ENCODE measurements at regions not wholly inside any gene's neighbourhood (a gene's known extent, or its start where the extent isn't known, plus 50 kb on each side); places are given as distances from the start of the nearest gene placed in this dataset.

GRCh38 chr12:94749890-94750289 lies 99.5 kb upstream of the TMCC3 start:
- Mint-ChIP-seq H3K4me1 (no peaks in the 10 kb centered on the region), H3K27ac (no peak overlapping the region), H3K36me3 (no peaks in the 10 kb centered on the region), H3K4me3 (no peak overlapping the region), H3K9me3 (no peaks in the 10 kb centered on the region), H3K27me3 (no peaks in the 10 kb centered on the region)
- DNase-seq: no peak

GRCh38 chr12:94749455-94749854 lies 99.1 kb upstream of the TMCC3 start:
- Mint-ChIP-seq H3K4me3 (no peak overlapping the region), H3K27ac (no peak overlapping the region), H3K36me3 (no peaks in the 10 kb centered on the region), H3K27me3 (peaks cover 3% of the 10 kb centered on the region), H3K9me3 (no peaks in the 10 kb centered on the region), H3K4me1 (no peaks in the 10 kb centered on the region)
- no peak for DNase-seq

GRCh38 chr12:94748726-94749421 lies 98.5 kb upstream of the TMCC3 start:
- Mint-ChIP-seq H3K4me1 (no peaks in the 10 kb centered on the region), H3K27ac (no peak overlapping the region), H3K36me3 (no peaks in the 10 kb centered on the region), H3K27me3 (peaks cover 6% of the 10 kb centered on the region), H3K4me3 (no peak overlapping the region), H3K9me3 (no peaks in the 10 kb centered on the region)
- no peak for DNase-seq

- Mint-ChIP-seq H3K9me3 (no peaks in the 10 kb centered on the region), H3K27ac (no peak overlapping the region), H3K27me3 (peaks cover 13% of the 10 kb centered on the region), H3K36me3 (no peaks in the 10 kb centered on the region), H3K4me3 (no peak overlapping the region), H3K4me1 (no peaks in the 10 kb centered on the region)
- no peak for DNase-seq
These were observed 95.2 kb upstream of the TMCC3 start for GRCh38 chr12:94745562-94745961.

GRCh38 chr12:94743174-94743573 lies 92.8 kb upstream of the TMCC3 start:
- DNase-seq: no peak
- H3K27me3 Mint-ChIP-seq: peaks cover 20% of the 10 kb centered on the region
- H3K9me3 Mint-ChIP-seq: no peaks in the 10 kb centered on the region
- no peak overlapping the region for H3K27ac Mint-ChIP-seq
- H3K4me1 Mint-ChIP-seq: no peaks in the 10 kb centered on the region
- no peak overlapping the region for H3K4me3 Mint-ChIP-seq
- H3K36me3 Mint-ChIP-seq: no peaks in the 10 kb centered on the region

- no peak overlapping the region for H3K4me3 Mint-ChIP-seq
- H3K9me3 Mint-ChIP-seq: no peaks in the 10 kb centered on the region
- H3K4me1 Mint-ChIP-seq: no peaks in the 10 kb centered on the region
- peaks cover 20% of the 10 kb centered on the region for H3K27me3 Mint-ChIP-seq
- no peak for DNase-seq
- H3K36me3 Mint-ChIP-seq: no peaks in the 10 kb centered on the region
- H3K27ac Mint-ChIP-seq: no peak overlapping the region
These were observed 90.4 kb upstream of the TMCC3 start for GRCh38 chr12:94740601-94741362.

GRCh38 chr12:94736820-94737219 lies 86.5 kb upstream of the TMCC3 start:
- Mint-ChIP-seq H3K9me3 (no peaks in the 10 kb centered on the region), H3K27ac (no peak overlapping the region), H3K4me1 (no peaks in the 10 kb centered on the region), H3K4me3 (no peak overlapping the region), H3K36me3 (no peaks in the 10 kb centered on the region), H3K27me3 (peaks cover 14% of the 10 kb centered on the region)
- no peak for DNase-seq

GRCh38 chr12:94736004-94736403 lies 85.6 kb upstream of the TMCC3 start:
- Mint-ChIP-seq H3K4me1 (no peaks in the 10 kb centered on the region), H3K27me3 (peaks cover 11% of the 10 kb centered on the region), H3K36me3 (no peaks in the 10 kb centered on the region), H3K27ac (no peak overlapping the region), H3K4me3 (no peak overlapping the region), H3K9me3 (no peaks in the 10 kb centered on the region)
- DNase-seq: no peak

GRCh38 chr12:94733727-94734126 lies 83.4 kb upstream of the TMCC3 start:
- DNase-seq: no peak
- H3K4me1 Mint-ChIP-seq: no peaks in the 10 kb centered on the region
- H3K27ac Mint-ChIP-seq: no peak overlapping the region
- H3K36me3 Mint-ChIP-seq: no peaks in the 10 kb centered on the region
- H3K27me3 Mint-ChIP-seq: no peaks in the 10 kb centered on the region
- H3K4me3 Mint-ChIP-seq: no peak overlapping the region
- H3K9me3 Mint-ChIP-seq: peaks cover 2% of the 10 kb centered on the region

GRCh38 chr12:94732367-94732990 lies 82.1 kb upstream of the TMCC3 start:
- no peak for DNase-seq
- Mint-ChIP-seq H3K36me3 (no peaks in the 10 kb centered on the region), H3K27ac (no peak overlapping the region), H3K4me3 (no peak overlapping the region), H3K9me3 (peaks cover 2% of the 10 kb centered on the region), H3K4me1 (no peaks in the 10 kb centered on the region), H3K27me3 (no peaks in the 10 kb centered on the region)

GRCh38 chr12:94731733-94732360 lies 81.5 kb upstream of the TMCC3 start:
- H3K4me1 Mint-ChIP-seq: no peaks in the 10 kb centered on the region
- no peak for DNase-seq
- peaks cover 5% of the 10 kb centered on the region for H3K27me3 Mint-ChIP-seq
- no peaks in the 10 kb centered on the region for H3K36me3 Mint-ChIP-seq
- H3K27ac Mint-ChIP-seq: no peak overlapping the region
- H3K9me3 Mint-ChIP-seq: peaks cover 2% of the 10 kb centered on the region
- H3K4me3 Mint-ChIP-seq: no peak overlapping the region

- Mint-ChIP-seq H3K4me1 (no peaks in the 10 kb centered on the region), H3K27me3 (peaks cover 5% of the 10 kb centered on the region), H3K27ac (no peak overlapping the region), H3K36me3 (no peaks in the 10 kb centered on the region), H3K4me3 (no peak overlapping the region), H3K9me3 (peaks cover 2% of the 10 kb centered on the region)
- DNase-seq: no peak
These were observed 80.5 kb upstream of the TMCC3 start for GRCh38 chr12:94730847-94731246.

- DNase-seq: no peak
- no peaks in the 10 kb centered on the region for H3K36me3 Mint-ChIP-seq
- H3K4me3 Mint-ChIP-seq: no peak overlapping the region
- H3K27ac Mint-ChIP-seq: no peak overlapping the region
- H3K27me3 Mint-ChIP-seq: peaks cover 5% of the 10 kb centered on the region
- H3K9me3 Mint-ChIP-seq: peaks cover 2% of the 10 kb centered on the region
- no peaks in the 10 kb centered on the region for H3K4me1 Mint-ChIP-seq
These were observed 76.0 kb upstream of the TMCC3 start for GRCh38 chr12:94726236-94726835.

- no peak for DNase-seq
- no peak overlapping the region for H3K27ac Mint-ChIP-seq
- H3K36me3 Mint-ChIP-seq: no peaks in the 10 kb centered on the region
These were observed 75.2 kb upstream of the TMCC3 start for GRCh38 chr12:94725375-94726168.

More at GRCh38 chr12:94725375-94726168, 75.2 kb upstream of the TMCC3 start:
- Mint-ChIP-seq H3K4me3 (no peak overlapping the region), H3K4me1 (no peaks in the 10 kb centered on the region), H3K27me3 (peaks cover 5% of the 10 kb centered on the region), H3K9me3 (peaks cover 2% of the 10 kb centered on the region)

All from activated naive CD8-positive, alpha-beta T cell treated with anti-CD3 and anti-CD28 coated beads for 36 hours (primary cell).